ENCODE measurements at regions not wholly inside any gene's neighbourhood (a gene's known extent, or its start where the extent isn't known, plus 50 kb on each side); places are given as distances from the start of the nearest gene placed in this dataset.

- Histone ChIP-seq H3K4me2 (replicated peaks; ENCODE audit: low read depth, low read length, poor library complexity, severe bottlenecking) (peak overlapping the region; percentile 88), H3K36me3 (replicated peaks in 1 of 2; ENCODE audit: control extremely low read depth in 1 of 2, control insufficient read depth in 1 of 2, extremely low read depth in 1 of 2, insufficient read depth in 2 of 2, low read length in 1 of 2) (no peaks in the 10 kb centered on the region), H2AFZ (ENCODE audit: insufficient read depth, low read depth, low read length, poor library complexity, severe bottlenecking) (peak overlapping the region; percentile 16), H3K4me3 (ENCODE audit: control extremely low read depth in 1 of 5, extremely low read depth in 1 of 5, insufficient read depth in 1 of 5, low read depth in 2 of 5, low read length in 4 of 5) (peak overlapping the region; percentile 78 to 100 (median 90)), H4K20me1 (ENCODE audit: control insufficient read depth, insufficient read depth, low read length, poor library complexity, severe bottlenecking) (peaks cover 24% of the 10 kb centered on the region), H3K9me3 (ENCODE audit: control extremely low read depth in 1 of 3, control insufficient read depth in 2 of 3, insufficient read depth in 1 of 3, low read length in 2 of 3) (peaks cover 0 to 6% (median 0%) of the 10 kb centered on the region in 3 donors), H3K27ac (ENCODE audit: low read length in 2 of 2) (peak overlapping the region; percentile 78 to 95), H3K4me1 (ENCODE audit: control insufficient read depth in 2 of 2, insufficient read depth in 2 of 2, low read length in 2 of 2) (peaks cover 16 to 31% of the 10 kb centered on the region in 2 donors), H3K9ac (ENCODE audit: low read length) (peak overlapping the region; percentile 83), H3K27me3 (replicated peaks in 1 of 4; ENCODE audit: control extremely low read depth in 1 of 4, control insufficient read depth in 3 of 4, insufficient read depth in 4 of 4, low read length in 3 of 4) (no peaks in the 10 kb centered on the region), H3K79me2 (ENCODE audit: control insufficient read depth, insufficient read depth, low read length) (peaks cover 56% of the 10 kb centered on the region)
- ChIA-PET POLR2A (interaction anchor here (0.6 to 8.2 kb wide), 27 partner anchors 8 to 1696 kb away, joined by 3 to 305 read pairs (median 20); partner anchors contain the start of gene ABT1), CTCF (interaction anchor here (0.9 to 5.7 kb wide), 20 partner anchors 8 to 1669 kb away, joined by 3 to 42 read pairs (median 8); a partner anchor contains a TSS)
- Mint-ChIP-seq H3K27me3 (no peaks in the 10 kb centered on the region), H3K4me1 (peaks cover 41% of the 10 kb centered on the region), H3K9me3 (ENCODE audit: insufficient read depth) (no peaks in the 10 kb centered on the region), H3K4me3 (peak overlapping the region; percentile 91), H3K27ac (peak overlapping the region; percentile 96)
- WGBS (ENCODE audit: insufficient coverage): under 1% methylated on average over 44 of the region's 51 CpGs
- TF ChIP-seq, protein P1, sequence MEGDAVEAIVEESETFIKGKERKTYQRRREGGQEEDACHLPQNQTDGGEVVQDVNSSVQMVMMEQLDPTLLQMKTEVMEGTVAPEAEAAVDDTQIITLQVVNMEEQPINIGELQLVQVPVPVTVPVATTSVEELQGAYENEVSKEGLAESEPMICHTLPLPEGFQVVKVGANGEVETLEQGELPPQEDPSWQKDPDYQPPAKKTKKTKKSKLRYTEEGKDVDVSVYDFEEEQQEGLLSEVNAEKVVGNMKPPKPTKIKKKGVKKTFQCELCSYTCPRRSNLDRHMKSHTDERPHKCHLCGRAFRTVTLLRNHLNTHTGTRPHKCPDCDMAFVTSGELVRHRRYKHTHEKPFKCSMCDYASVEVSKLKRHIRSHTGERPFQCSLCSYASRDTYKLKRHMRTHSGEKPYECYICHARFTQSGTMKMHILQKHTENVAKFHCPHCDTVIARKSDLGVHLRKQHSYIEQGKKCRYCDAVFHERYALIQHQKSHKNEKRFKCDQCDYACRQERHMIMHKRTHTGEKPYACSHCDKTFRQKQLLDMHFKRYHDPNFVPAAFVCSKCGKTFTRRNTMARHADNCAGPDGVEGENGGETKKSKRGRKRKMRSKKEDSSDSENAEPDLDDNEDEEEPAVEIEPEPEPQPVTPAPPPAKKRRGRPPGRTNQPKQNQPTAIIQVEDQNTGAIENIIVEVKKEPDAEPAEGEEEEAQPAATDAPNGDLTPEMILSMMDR (IDR thresholded peaks at IDR 0.05): no peak
- no peak for TF ChIP-seq EZH2 (IDR thresholded peaks at IDR 0.05; ENCODE audit: borderline replicate concordance, insufficient read depth, low read depth, low read length, poor library complexity, severe bottlenecking)
- DNase-seq (peak; percentile 95), ATAC-seq (ENCODE audit: low read depth) (peak; percentile 55)
- intact Hi-C loops (cut with micrococcal nuclease): loop anchor here (1.0 to 10.0 kb wide), 5 partner anchors 8 to 1670 kb away; partner anchors contain the start of gene ABT1
These were observed 109.8 kb downstream of the HFE start for GRCh38 chr6:26196846-26197635.

- no peaks in the 10 kb centered on the region for H3K36me3 ChIP-seq (replicated peaks in 1 of 2; ENCODE audit: control extremely low read depth in 1 of 2, control insufficient read depth in 1 of 2, extremely low read depth in 1 of 2, insufficient read depth in 2 of 2, low read length in 1 of 2)
- H4K20me1 ChIP-seq (ENCODE audit: control insufficient read depth, insufficient read depth, low read length, poor library complexity, severe bottlenecking): peaks cover 24% of the 10 kb centered on the region
- intact Hi-C loops (cut with micrococcal nuclease): loop anchor here (1.0 to 10.0 kb wide), 5 partner anchors 8 to 1670 kb away; partner anchors contain the start of gene ABT1
- no peak for TF ChIP-seq EZH2 (IDR thresholded peaks at IDR 0.05; ENCODE audit: borderline replicate concordance, insufficient read depth, low read depth, low read length, poor library complexity, severe bottlenecking)
- TF ChIP-seq, protein P1 (IDR thresholded peaks at IDR 0.05): no peak
- H3K27ac Mint-ChIP-seq: peak overlapping the region; percentile 97
- peak overlapping the region; percentile 91 for H3K4me3 Mint-ChIP-seq
- H3K9ac ChIP-seq (ENCODE audit: low read length): peak overlapping the region; percentile 83
- peaks cover 51% of the 10 kb centered on the region for H3K79me2 ChIP-seq (ENCODE audit: control insufficient read depth, insufficient read depth, low read length)
- H2AFZ ChIP-seq (ENCODE audit: insufficient read depth, low read depth, low read length, poor library complexity, severe bottlenecking): no peak overlapping the region
- H3K4me2 ChIP-seq (replicated peaks; ENCODE audit: low read depth, low read length, poor library complexity, severe bottlenecking): peak overlapping the region; percentile 88
- H3K4me1 Mint-ChIP-seq: peaks cover 41% of the 10 kb centered on the region
- no peaks in the 10 kb centered on the region for H3K9me3 Mint-ChIP-seq (ENCODE audit: insufficient read depth)
- peaks cover 16 to 31% of the 10 kb centered on the region in 2 donors for H3K4me1 ChIP-seq (ENCODE audit: control insufficient read depth in 2 of 2, insufficient read depth in 2 of 2, low read length in 2 of 2)
- H3K27me3 Mint-ChIP-seq: no peaks in the 10 kb centered on the region
- ChIA-PET POLR2A (interaction anchor here (0.6 to 8.2 kb wide), 30 partner anchors 8 to 1695 kb away, joined by 3 to 305 read pairs (median 18); partner anchors contain the start of gene ABT1), CTCF (interaction anchor here (0.9 to 5.7 kb wide), 17 partner anchors 9 to 1669 kb away, joined by 3 to 42 read pairs (median 9); a partner anchor contains a TSS)
- H3K4me3 ChIP-seq (ENCODE audit: control extremely low read depth in 1 of 5, extremely low read depth in 1 of 5, insufficient read depth in 1 of 5, low read depth in 2 of 5, low read length in 4 of 5): peak overlapping the region; percentile 78 to 100 (median 90)
- no peaks in the 10 kb centered on the region for H3K27me3 ChIP-seq (replicated peaks in 1 of 4; ENCODE audit: control extremely low read depth in 1 of 4, control insufficient read depth in 3 of 4, insufficient read depth in 4 of 4, low read length in 3 of 4)
- DNase-seq (no peak), ATAC-seq (ENCODE audit: low read depth) (no peak)
- H3K27ac ChIP-seq (ENCODE audit: low read length in 2 of 2): peak overlapping the region; percentile 84 to 85
- H3K9me3 ChIP-seq (ENCODE audit: control extremely low read depth in 1 of 3, control insufficient read depth in 2 of 3, insufficient read depth in 1 of 3, low read length in 2 of 3): peaks cover 0 to 10% (median 0%) of the 10 kb centered on the region in 3 donors
These were observed 110.4 kb downstream of the HFE start for GRCh38 chr6:26197636-26197932.

Measured in B cell (primary cell).